ENCODE measurements at regions not wholly inside any gene's neighbourhood (a gene's known extent, or its start where the extent isn't known, plus 50 kb on each side); places are given as distances from the start of the nearest gene placed in this dataset.

DNA sequence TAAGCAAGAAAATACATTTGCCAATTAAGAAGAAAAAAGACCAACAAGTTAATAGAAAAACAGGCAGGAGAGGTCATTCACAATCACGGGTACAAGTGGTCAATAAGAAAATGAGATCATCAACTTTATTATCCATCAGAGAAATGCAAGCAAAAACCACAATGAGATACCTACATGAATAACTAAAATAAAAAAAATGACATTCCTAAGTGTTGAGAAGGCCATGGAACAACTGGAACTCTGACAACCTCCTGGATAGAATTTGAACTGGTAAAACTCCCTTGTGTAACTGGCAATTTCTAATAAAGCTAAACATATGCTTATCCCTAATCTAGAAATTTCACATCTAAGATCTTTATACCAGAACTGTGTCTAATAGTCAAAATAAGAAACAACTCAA lies 135.4 kb upstream of the BACE2 start:
- POLR2A ChIA-PET, result no interaction called here
- CTCF ChIA-PET, result no interaction called here
- H3K4me3 ChIP-seq (ENCODE audit: low read depth, low read length), result no peak overlapping the region
- no peak for DNase-seq (ENCODE audit: low read depth, low spot score)
- TF ChIP-seq, protein P1, sequence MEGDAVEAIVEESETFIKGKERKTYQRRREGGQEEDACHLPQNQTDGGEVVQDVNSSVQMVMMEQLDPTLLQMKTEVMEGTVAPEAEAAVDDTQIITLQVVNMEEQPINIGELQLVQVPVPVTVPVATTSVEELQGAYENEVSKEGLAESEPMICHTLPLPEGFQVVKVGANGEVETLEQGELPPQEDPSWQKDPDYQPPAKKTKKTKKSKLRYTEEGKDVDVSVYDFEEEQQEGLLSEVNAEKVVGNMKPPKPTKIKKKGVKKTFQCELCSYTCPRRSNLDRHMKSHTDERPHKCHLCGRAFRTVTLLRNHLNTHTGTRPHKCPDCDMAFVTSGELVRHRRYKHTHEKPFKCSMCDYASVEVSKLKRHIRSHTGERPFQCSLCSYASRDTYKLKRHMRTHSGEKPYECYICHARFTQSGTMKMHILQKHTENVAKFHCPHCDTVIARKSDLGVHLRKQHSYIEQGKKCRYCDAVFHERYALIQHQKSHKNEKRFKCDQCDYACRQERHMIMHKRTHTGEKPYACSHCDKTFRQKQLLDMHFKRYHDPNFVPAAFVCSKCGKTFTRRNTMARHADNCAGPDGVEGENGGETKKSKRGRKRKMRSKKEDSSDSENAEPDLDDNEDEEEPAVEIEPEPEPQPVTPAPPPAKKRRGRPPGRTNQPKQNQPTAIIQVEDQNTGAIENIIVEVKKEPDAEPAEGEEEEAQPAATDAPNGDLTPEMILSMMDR (IDR thresholded peaks at IDR 0.05; ENCODE audit: insufficient read depth, low read length, missing control alignments), result no peak

DNA sequence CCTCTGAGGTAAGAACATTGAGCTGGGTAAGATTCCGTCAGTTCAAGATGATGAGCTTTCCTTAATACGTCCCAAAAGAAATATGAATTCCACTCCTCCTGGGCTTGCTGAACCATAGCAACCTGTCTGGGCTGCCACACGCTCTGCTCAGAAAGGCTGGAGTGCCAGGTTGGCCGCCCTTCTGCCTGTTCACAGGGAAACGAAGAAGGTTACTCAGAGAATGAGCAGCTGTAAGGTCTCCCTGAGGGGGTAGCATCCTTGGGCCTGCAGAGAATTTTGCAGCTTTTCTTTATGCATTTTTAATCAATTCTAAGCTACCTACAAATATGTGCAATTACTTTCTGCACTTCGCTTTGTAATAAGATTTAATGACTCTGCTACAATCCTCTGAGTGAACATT lies 130.7 kb upstream of the BACE2 start:
- H3K4me3 ChIP-seq (ENCODE audit: low read depth, low read length), result no peak overlapping the region
- DNase-seq (ENCODE audit: low read depth, low spot score), result no peak
- ChIA-PET POLR2A (no interaction called here), CTCF (no interaction called here)
- TF ChIP-seq, protein P1 (IDR thresholded peaks at IDR 0.05; ENCODE audit: insufficient read depth, low read length, missing control alignments), result no peak

DNA sequence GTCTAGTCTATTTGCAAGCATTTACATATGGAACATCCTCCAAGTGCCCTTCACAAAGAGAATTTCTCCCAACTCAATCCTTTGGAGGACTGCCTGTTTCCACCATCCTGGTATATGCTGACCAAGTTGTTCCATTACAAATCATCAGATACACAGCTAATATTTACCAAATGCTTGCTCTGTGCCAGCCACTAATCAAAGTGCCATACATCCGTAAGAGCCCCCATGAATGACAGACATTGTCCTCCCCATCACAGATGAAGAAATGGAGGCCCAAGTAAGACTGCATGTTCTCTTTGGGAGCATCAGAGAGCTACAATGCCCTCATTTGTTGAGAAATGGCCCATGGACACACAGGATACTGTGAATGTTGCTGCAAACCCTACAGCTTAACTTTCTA lies 130.0 kb upstream of the BACE2 start:
- DNase-seq (ENCODE audit: low read depth, low spot score), result no peak
- CTCF ChIA-PET, result no interaction called here
- TF ChIP-seq, protein P1 (IDR thresholded peaks at IDR 0.05; ENCODE audit: insufficient read depth, low read length, missing control alignments), result no peak
- POLR2A ChIA-PET, result no interaction called here
- no peak overlapping the region for H3K4me3 ChIP-seq (ENCODE audit: low read depth, low read length)

DNA sequence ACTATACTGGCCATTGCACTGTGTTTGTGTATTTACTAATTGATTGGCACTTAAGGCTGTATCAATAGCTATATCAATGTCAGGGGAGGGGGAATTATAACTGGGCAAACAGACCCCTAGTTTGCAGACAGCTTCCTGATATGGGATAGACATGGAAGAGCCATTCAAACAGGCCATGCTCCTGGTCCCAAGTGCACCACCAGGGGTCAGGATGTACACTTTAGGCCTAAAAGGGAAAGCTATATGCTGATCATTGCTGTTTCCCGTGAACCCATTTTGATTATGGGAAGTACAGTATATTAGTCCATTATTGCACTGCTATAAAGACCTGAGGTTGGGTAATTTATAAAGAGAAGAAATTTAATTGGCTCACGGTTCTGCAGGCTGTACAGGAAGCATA lies 124.9 kb upstream of the BACE2 start:
- ChIA-PET CTCF (interaction anchor here (0.8 to 1.2 kb wide), 3 partner anchors 26 to 412 kb away, joined by 3 to 5 read pairs (median 3); no protein-coding TSS in a partner anchor), POLR2A (interaction anchor here (0.6 kb wide), 1 partner anchor 197 kb away, joined by 3 read pairs; no protein-coding TSS in a partner anchor)
- DNase-seq (ENCODE audit: low read depth, low spot score), result no peak
- TF ChIP-seq, protein P1 (IDR thresholded peaks at IDR 0.05; ENCODE audit: insufficient read depth, low read length, missing control alignments), result peak; percentile 8
- H3K4me3 ChIP-seq (ENCODE audit: low read depth, low read length), result no peak overlapping the region

DNA sequence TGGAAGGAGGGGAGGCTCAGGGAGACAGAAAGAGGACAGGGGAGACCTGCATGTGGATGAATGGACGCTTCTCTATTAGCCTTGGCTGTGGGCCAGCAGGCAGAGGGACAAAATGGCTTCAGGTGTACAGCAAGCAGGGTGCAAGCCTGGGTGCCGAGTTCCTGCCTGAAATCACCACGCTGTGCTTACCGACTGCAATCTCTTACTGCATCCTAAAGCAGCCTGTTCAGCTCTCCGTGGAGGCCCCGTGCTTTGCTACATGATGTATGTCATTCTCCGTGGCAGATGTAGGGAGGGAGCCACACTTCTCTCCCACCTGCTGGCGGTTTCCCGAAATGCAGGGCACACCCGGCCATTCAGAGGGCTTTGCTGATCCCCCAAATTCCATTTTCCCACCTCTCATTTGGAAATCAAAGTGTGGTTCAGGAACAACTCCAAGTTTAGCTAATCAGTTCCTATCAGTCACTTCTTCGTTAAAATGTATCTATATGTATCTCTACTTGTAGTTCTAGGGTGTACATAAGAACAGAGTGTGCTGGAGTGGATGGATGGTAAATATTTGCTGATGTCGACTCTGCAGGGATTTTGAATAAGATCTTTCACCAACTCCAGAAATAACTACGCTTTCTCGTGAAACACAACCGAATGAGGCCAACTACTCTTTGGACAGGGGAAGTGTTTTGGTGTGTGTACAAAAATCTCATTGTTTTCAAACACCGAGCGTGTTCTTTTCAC lies 122.3 kb upstream of the BACE2 start:
- CTCF ChIA-PET, result no interaction called here

DNA sequence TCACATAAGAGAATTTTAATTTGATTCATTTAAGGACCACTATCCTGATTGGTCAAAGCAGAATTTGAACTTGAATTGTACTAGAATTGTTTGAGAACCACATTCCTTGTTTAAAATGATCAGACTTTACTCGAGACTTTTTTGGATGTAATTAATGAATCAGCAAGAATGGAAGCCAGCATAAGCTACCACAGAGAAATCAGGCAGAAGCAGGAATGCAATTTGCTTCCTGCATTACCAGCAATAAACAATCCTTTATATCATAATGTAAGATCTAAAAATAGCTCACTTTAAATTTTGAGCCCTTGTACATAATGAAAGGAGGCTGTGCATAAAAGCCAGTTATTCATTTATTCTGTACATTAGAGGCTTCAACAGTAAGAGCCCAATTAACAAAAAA lies 119.8 kb upstream of the BACE2 start:
- DNase-seq (ENCODE audit: low read depth, low spot score), result no peak
- TF ChIP-seq, protein P1 (IDR thresholded peaks at IDR 0.05; ENCODE audit: insufficient read depth, low read length, missing control alignments), result no peak
- CTCF ChIA-PET, result interaction anchor here (1.2 kb wide), 1 partner anchor 21 kb away, joined by 3 read pairs; no protein-coding TSS in a partner anchor
- POLR2A ChIA-PET, result no interaction called here
- H3K4me3 ChIP-seq (ENCODE audit: low read depth, low read length), result no peak overlapping the region

More for the DNA sequence above, 122.3 kb upstream of the BACE2 start:
- TF ChIP-seq, protein P1 (IDR thresholded peaks at IDR 0.05; ENCODE audit: insufficient read depth, low read length, missing control alignments), result peak; percentile 6
- DNase-seq (ENCODE audit: low read depth, low spot score), result no peak
- no peak overlapping the region for H3K4me3 ChIP-seq (ENCODE audit: low read depth, low read length)
- POLR2A ChIA-PET, result no interaction called here

Data from AG04449 (cell line).